ENCODE measurements at regions not wholly inside any gene's neighbourhood (a gene's known extent, or its start where the extent isn't known, plus 50 kb on each side); places are given as distances from the start of the nearest gene placed in this dataset.

- Histone ChIP-seq H3K27ac (no peak overlapping the region), H3K4me3 (no peak overlapping the region), H3K4me1 (no peaks in the 10 kb centered on the region), H3K9me3 (no peaks in the 10 kb centered on the region), H3K27me3 (no peaks in the 10 kb centered on the region), H3K36me3 (no peaks in the 10 kb centered on the region)
- no peak for TF ChIP-seq CTCF (IDR thresholded peaks at IDR 0.05)
- no peak for DNase-seq
- no peak for FAIRE-seq
- intact Hi-C loops (cut with DNase I): no loop called here
- peak in 1 of 4 donors; percentile 17 for ATAC-seq
Measured at GRCh38 chr15:97566961-97567360, 393.5 kb upstream of the ARRDC4 start.

GRCh38 chr15:97567411-97567810 lies 393.1 kb upstream of the ARRDC4 start:
- no peak for ATAC-seq
- no peaks in the 10 kb centered on the region for H3K36me3 ChIP-seq
- no peaks in the 10 kb centered on the region for H3K4me1 ChIP-seq
- no peak for DNase-seq
- no peak for FAIRE-seq
- H3K27me3 ChIP-seq: no peaks in the 10 kb centered on the region
- no peak for TF ChIP-seq CTCF (IDR thresholded peaks at IDR 0.05)
- no peak overlapping the region for H3K4me3 ChIP-seq
- intact Hi-C loops (cut with DNase I): no loop called here
- H3K9me3 ChIP-seq: no peaks in the 10 kb centered on the region
- 37 to 39% methylated on average over 1 of the region's 1 CpG for WGBS, 2 donors
- no peak overlapping the region for H3K27ac ChIP-seq

GRCh38 chr15:97576929-97577645 lies 383.4 kb upstream of the ARRDC4 start:
- FAIRE-seq: no peak
- H3K36me3 ChIP-seq: no peaks in the 10 kb centered on the region
- H3K27me3 ChIP-seq: no peaks in the 10 kb centered on the region
- ATAC-seq: no peak
- intact Hi-C loops (cut with DNase I): no loop called here
- no peaks in the 10 kb centered on the region for H3K4me1 ChIP-seq
- no peak for TF ChIP-seq CTCF (IDR thresholded peaks at IDR 0.05)
- no peaks in the 10 kb centered on the region for H3K9me3 ChIP-seq
- H3K27ac ChIP-seq: no peak overlapping the region
- no peak for DNase-seq
- no peak overlapping the region for H3K4me3 ChIP-seq
- WGBS, 2 donors: 48 to 52% methylated on average over 5 of the region's 5 CpGs

- ATAC-seq (no peak), FAIRE-seq (no peak), DNase-seq (no peak)
- intact Hi-C loops (cut with DNase I): no loop called here
- H3K27ac ChIP-seq: no peak overlapping the region
- no peak overlapping the region for H3K4me3 ChIP-seq
- no peaks in the 10 kb centered on the region for H3K36me3 ChIP-seq
- WGBS, 2 donors: 87 to 92% methylated on average over 10 of the region's 10 CpGs
- H3K4me1 ChIP-seq: no peaks in the 10 kb centered on the region
- TF ChIP-seq CTCF (IDR thresholded peaks at IDR 0.05): no peak
- no peaks in the 10 kb centered on the region for H3K9me3 ChIP-seq
- no peaks in the 10 kb centered on the region for H3K27me3 ChIP-seq
Measured at GRCh38 chr15:97585408-97585807, 375.1 kb upstream of the ARRDC4 start.

- WGBS, 2 donors: 77 to 85% methylated on average over 4 of the region's 4 CpGs
- no peak for FAIRE-seq
- no peak for DNase-seq
- H3K36me3 ChIP-seq: no peaks in the 10 kb centered on the region
- H3K4me1 ChIP-seq: no peaks in the 10 kb centered on the region
- no peak for ATAC-seq
- no peak for TF ChIP-seq CTCF (IDR thresholded peaks at IDR 0.05)
- H3K27me3 ChIP-seq: no peaks in the 10 kb centered on the region
- H3K27ac ChIP-seq: no peak overlapping the region
- H3K4me3 ChIP-seq: no peak overlapping the region
- H3K9me3 ChIP-seq: no peaks in the 10 kb centered on the region
- intact Hi-C loops (cut with DNase I): no loop called here
Measured at GRCh38 chr15:97592778-97593177, 367.7 kb upstream of the ARRDC4 start.
